Heart right ventricle (tissue), 16 donors: ENCODE measurements at regions not wholly inside any gene's neighbourhood (a gene's known extent, or its start where the extent isn't known, plus 50 kb on each side); places are given as distances from the start of the nearest gene placed in this dataset.

Experiments used
- ATAC-seq, 8 donors: fragments of 200-7000 bp; cut with Tn5 transposase; one replicate each; pipeline ENCODE4 v1.9.1; 2020; ENCODE audit warnings: mild to moderate bottlenecking in 8 of 8, moderate library complexity in 8 of 8, moderate number of reproducible peaks in 1 of 8
- DNase-seq, 2 donors: peaks; one replicate each; pipeline ENCODE4 v3.0.0-alpha.2; 2020
- H3K27ac ChIP-seq, 10 donors: fragments of 200-600 bp; sonication (generic) in 2 of 10; one replicate each; pipeline versions ENCODE4 v1.5.0 to v1.8.0; 2020 to 2022; ENCODE audit warnings: mild to moderate bottlenecking in 3 of 10
- H3K27me3 ChIP-seq, 7 donors: fragments of 200-600 bp; one replicate each; pipeline ENCODE4 v1.8.0; 2021 to 2022; ENCODE audit warnings: mild to moderate bottlenecking in 2 of 7
- H3K36me3 ChIP-seq, 9 donors: fragments of 200-600 bp; sonication (generic) in 1 of 9; one replicate each; pipeline versions ENCODE4 v1.5.0 to v1.8.0; 2020 to 2022; ENCODE audit warnings: mild to moderate bottlenecking in 2 of 9
- H3K4me1 ChIP-seq, 9 donors: fragments of 200-600 bp; sonication (generic) in 1 of 9; one replicate each; pipeline versions ENCODE4 v1.5.0 to v1.8.0; 2020 to 2022; ENCODE audit warnings: mild to moderate bottlenecking in 4 of 9
- H3K4me3 ChIP-seq, 10 donors: fragments of 200-600 bp; sonication (generic) in 2 of 10; one replicate each; pipeline versions ENCODE4 v1.5.0 to v1.8.0; 2020 to 2022; ENCODE audit warnings: mild to moderate bottlenecking in 7 of 10, moderate library complexity in 2 of 10
- H3K9me3 ChIP-seq, 11 donors: fragments of 200-600 bp in 10 of 11; sonication (generic) in 2 of 11; one replicate each; pipeline versions ENCODE4 v1.5.0 to v1.8.0; 2013 to 2022; ENCODE audit warnings: mild to moderate bottlenecking in 2 of 11, control low read depth in 1 of 11, moderate library complexity in 1 of 11
- WGBS, 2 donors: extraction: QIAGEN DNeasy Blood & Tissue Kit; methylation state at CpG; one replicate each; pipeline ENCODE4 v1.1.7; 2013; ENCODE audit warnings: inconsistent platforms in 1 of 2; 5-methylcytosine and 5-hydroxymethylcytosine counted together
- intact Hi-C, 10 donors: fragments of 100-400 bp; cut with DNase I; formaldehyde crosslinking; loops; one replicate each; pipeline versions ENCODE4 v1.11.1 to v1.14.2; 2022
- TF ChIP-seq, protein P1 (sequence below), 9 donors: fragments of 200-600 bp; sonication (generic) in 2 of 9; IDR thresholded peaks; one replicate each; pipeline versions ENCODE4 v1.5.0 to v1.8.0; 2021 to 2022; ENCODE audit warnings: antibody characterized with exemption in 9 of 9, mild to moderate bottlenecking in 5 of 9, moderate library complexity in 1 of 9
- donor health status: Arrhythmogenic right ventricular cardiomyopathy.
- donor health status: ischemic (EF 13 %, LVEDD 7.1; RV severe dilation, severe dysfunction).
- donor health status: healthy with polysubstance abuse.
- donor health status: DM: no; HTN: yes; CAD: no.
- donor health status: DM: no; HTN: no; CAD: no.
- donor health status: ischemic (EF 25% LVEDD 6.9; RV normal size, moderate dysfunction).
- donor health status: ischemic (EF 25% LVEDD 5.7; RV mildly dilated, moderate dysfunction).
- donor health status: healthy.
- donor health status: DM: yes; HTN: yes; CAD: no.
- donor health status: Ischemic cardiomyopathy.
- donor health status: ischemic (EF 35%, LVEDD 5.7; RV mildly dilated, moderate dysfunction).
- donor health status: nonischemic (EF 11% LVEDD 7.7; RV severe dilation, severe dysfunction).
- donor health status: DM: yes; HTN: yes; CAD: no.
- donor health status: PGD.
- donor health status: ischemic (EF 29% LVEDD 5.4; RV normal size, mild dysfunction).
- donor health status: nonischemic (EF 23%, LVEDD 6.1; RV moderate dilation, normal function).

DNA sequence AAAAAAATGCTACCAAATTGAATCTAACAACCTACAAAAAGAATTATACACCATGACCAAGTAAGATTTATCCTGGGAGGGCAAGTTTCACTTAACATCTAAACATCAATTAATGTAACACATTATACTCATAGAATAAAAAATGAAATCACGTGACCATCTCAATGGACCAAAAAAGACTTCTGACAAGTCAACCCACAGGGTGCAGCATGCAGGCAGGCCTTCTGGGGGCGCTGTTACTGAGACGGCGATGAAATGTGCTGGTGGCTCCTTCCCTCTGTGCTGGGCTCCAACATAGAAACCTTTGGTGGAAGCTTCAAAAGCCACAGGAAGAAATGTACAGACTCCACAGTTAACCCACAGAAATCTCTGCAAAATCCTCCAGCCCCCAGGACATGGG is 103.1 kb downstream of the INHBA start:
- TF ChIP-seq, protein P1, sequence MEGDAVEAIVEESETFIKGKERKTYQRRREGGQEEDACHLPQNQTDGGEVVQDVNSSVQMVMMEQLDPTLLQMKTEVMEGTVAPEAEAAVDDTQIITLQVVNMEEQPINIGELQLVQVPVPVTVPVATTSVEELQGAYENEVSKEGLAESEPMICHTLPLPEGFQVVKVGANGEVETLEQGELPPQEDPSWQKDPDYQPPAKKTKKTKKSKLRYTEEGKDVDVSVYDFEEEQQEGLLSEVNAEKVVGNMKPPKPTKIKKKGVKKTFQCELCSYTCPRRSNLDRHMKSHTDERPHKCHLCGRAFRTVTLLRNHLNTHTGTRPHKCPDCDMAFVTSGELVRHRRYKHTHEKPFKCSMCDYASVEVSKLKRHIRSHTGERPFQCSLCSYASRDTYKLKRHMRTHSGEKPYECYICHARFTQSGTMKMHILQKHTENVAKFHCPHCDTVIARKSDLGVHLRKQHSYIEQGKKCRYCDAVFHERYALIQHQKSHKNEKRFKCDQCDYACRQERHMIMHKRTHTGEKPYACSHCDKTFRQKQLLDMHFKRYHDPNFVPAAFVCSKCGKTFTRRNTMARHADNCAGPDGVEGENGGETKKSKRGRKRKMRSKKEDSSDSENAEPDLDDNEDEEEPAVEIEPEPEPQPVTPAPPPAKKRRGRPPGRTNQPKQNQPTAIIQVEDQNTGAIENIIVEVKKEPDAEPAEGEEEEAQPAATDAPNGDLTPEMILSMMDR (IDR thresholded peaks at IDR 0.05), result no peak
- no peak for ATAC-seq
- intact Hi-C loops, result loop anchor here in 1 of 10 donors (10.0 kb wide), 1 partner anchor 55 kb away; no protein-coding TSS in a partner anchor
- no peaks in the 10 kb centered on the region for H3K36me3 ChIP-seq
- H3K27ac ChIP-seq, result no peak overlapping the region
- H3K4me1 ChIP-seq, result no peaks in the 10 kb centered on the region
- peaks cover 0 to 32% (median 13%) of the 10 kb centered on the region in 11 donors for H3K9me3 ChIP-seq
- no peak for DNase-seq
- no peak overlapping the region for H3K4me3 ChIP-seq
- H3K27me3 ChIP-seq, result no peaks in the 10 kb centered on the region
- 60 to 66% methylated on average over 4 of the region's 4 CpGs for WGBS, 2 donors

DNA sequence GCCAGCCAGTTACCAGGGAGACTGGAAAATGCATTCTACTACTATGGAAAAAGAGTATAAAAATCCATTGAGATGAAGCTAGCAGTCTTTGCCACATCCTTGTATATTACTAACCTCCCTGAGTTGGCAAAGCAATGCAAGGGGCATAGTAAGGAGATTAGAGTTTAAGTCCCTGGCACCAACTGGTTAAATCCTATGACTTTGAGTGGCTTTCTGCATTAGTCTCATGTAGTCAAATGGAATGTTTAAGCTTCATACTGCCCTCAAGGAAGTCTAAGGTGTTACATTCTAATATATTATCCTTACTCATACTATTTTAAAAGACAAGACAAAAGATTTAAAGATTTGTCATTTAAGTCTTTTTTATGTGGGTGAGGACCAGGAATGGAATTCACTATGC is 110.1 kb downstream of the INHBA start:
- peaks cover 0 to 24% (median 13%) of the 10 kb centered on the region in 11 donors for H3K9me3 ChIP-seq
- no peaks in the 10 kb centered on the region for H3K27me3 ChIP-seq
- no peaks in the 10 kb centered on the region for H3K4me1 ChIP-seq
- DNase-seq, result no peak
- no peak overlapping the region for H3K4me3 ChIP-seq
- intact Hi-C loops, result no loop called here
- ATAC-seq, result no peak
- no peak overlapping the region for H3K27ac ChIP-seq
- H3K36me3 ChIP-seq, result no peaks in the 10 kb centered on the region
- TF ChIP-seq, protein P1 (IDR thresholded peaks at IDR 0.05), result no peak

DNA sequence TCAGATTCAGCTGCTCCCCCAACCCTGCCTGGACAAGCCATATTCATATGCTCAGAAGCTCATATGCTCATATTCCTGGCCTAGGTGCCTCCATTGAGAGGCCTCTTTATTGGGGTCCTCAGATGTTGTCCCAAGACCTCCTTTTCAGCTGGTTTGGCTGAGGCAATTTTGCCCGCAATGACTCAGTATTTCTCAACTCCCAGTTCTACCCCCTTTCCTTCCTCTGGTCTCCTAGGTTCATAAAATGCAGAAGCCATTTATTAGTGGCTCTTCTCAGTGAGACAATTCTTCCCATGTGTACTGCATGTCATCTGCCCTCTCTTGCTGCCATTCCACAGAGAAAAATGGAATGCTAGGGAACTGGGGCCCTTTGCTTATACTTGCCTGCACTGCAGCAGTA is 110.7 kb downstream of the INHBA start:
- H3K4me3 ChIP-seq, result no peak overlapping the region
- H3K36me3 ChIP-seq, result no peaks in the 10 kb centered on the region
- DNase-seq (no peak), ATAC-seq (no peak)
- H3K9me3 ChIP-seq, result peaks cover 0 to 19% (median 9%) of the 10 kb centered on the region in 11 donors
- intact Hi-C loops, result no loop called here
- no peaks in the 10 kb centered on the region for H3K27me3 ChIP-seq
- WGBS, 2 donors, result 88 to 100% methylated on average over 1 of the region's 1 CpG
- H3K27ac ChIP-seq, result no peak overlapping the region
- TF ChIP-seq, protein P1 (IDR thresholded peaks at IDR 0.05), result no peak
- no peaks in the 10 kb centered on the region for H3K4me1 ChIP-seq

DNA sequence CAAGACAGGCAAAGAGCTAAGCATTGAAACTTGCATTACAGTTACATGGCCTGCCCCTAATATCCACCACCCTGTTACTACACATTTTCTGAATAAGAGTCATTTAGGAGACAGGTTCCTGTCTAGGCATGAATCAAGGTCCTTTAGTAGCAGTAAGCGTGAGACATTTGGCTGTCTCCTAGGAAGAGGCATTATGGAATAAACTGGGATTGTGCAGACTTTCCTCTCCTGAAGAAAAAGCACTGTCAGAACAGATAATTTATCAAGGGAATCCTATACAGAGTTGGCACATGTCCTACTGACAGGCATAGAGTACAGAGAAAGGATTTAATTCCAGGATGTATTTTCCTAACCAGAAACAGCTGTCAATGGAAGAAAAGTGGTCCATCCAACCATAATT is 111.9 kb downstream of the INHBA start:
- H3K36me3 ChIP-seq, result no peaks in the 10 kb centered on the region
- WGBS, 2 donors, result 88 to 90% methylated on average over 1 of the region's 1 CpG
- H3K4me1 ChIP-seq, result no peaks in the 10 kb centered on the region
- no peaks in the 10 kb centered on the region for H3K27me3 ChIP-seq
- TF ChIP-seq, protein P1 (IDR thresholded peaks at IDR 0.05), result no peak
- peaks cover 0 to 6% (median 0%) of the 10 kb centered on the region in 11 donors for H3K9me3 ChIP-seq
- DNase-seq (no peak), ATAC-seq (no peak)
- intact Hi-C loops, result no loop called here
- no peak overlapping the region for H3K4me3 ChIP-seq
- H3K27ac ChIP-seq, result no peak overlapping the region
